ENCODE measurements at regions not wholly inside any gene's neighbourhood (a gene's known extent, or its start where the extent isn't known, plus 50 kb on each side); places are given as distances from the start of the nearest gene placed in this dataset.
A peak's percentile ranks its signal among the peaks of the same experiment; 100 is the strongest.

- Mint-ChIP-seq H3K4me3 (no peak overlapping the region), H3K27me3 (ENCODE audit: low read depth in 3 of 3) (peaks cover 0 to 6% (median 0%) of the 10 kb centered on the region in 3 donors), H3K27ac (peak overlapping the region in 1 of 7 donors; percentile 13), H3K4me1 (peaks cover 10% of the 10 kb centered on the region), H3K36me3 (no peaks in the 10 kb centered on the region), H3K9me3 (no peaks in the 10 kb centered on the region)
- Histone ChIP-seq H3K4me1 (ENCODE audit: control insufficient read depth in 1 of 2, insufficient read depth in 2 of 2, low read length in 2 of 2) (peaks cover 7 to 8% of the 10 kb centered on the region in 2 donors), H3K9me3 (replicated peaks in 1 of 2; ENCODE audit: control insufficient read depth in 1 of 2, insufficient read depth in 1 of 2, low read length in 2 of 2) (no peaks in the 10 kb centered on the region), H3K9ac (ENCODE audit: insufficient read depth, low read length, poor library complexity, severe bottlenecking) (no peak overlapping the region), H3K79me2 (ENCODE audit: insufficient read depth, low read length) (no peaks in the 10 kb centered on the region), H3K27me3 (ENCODE audit: control insufficient read depth in 2 of 2, insufficient read depth in 2 of 2, low read length in 2 of 2) (no peaks in the 10 kb centered on the region), H3K4me3 (replicated peaks in 1 of 3; ENCODE audit: low read depth in 2 of 3, low read length in 3 of 3) (no peak overlapping the region), H4K20me1 (ENCODE audit: insufficient read depth, low read length) (no peaks in the 10 kb centered on the region), H2AFZ (ENCODE audit: insufficient read depth, low read depth, low read length, poor library complexity, severe bottlenecking) (no peak overlapping the region), H3K27ac (ENCODE audit: low read depth in 1 of 2, low read length in 2 of 2) (no peak overlapping the region), H3K36me3 (replicated peaks in 1 of 2; ENCODE audit: control insufficient read depth in 1 of 2, insufficient read depth in 2 of 2, low read length in 2 of 2) (no peaks in the 10 kb centered on the region), H3K4me2 (replicated peaks; ENCODE audit: extremely low read depth, low read length, poor library complexity, severe bottlenecking) (no peak overlapping the region)
- no peak for TF ChIP-seq CTCF (IDR thresholded peaks at IDR 0.05)
- no CpG with 5 or more reads among the region's 2 CpGs for WGBS (ENCODE audit: insufficient coverage)
- intact Hi-C loops (cut with micrococcal nuclease) = no loop called here
- DNase-seq = no peak
Observed at GRCh38 chr1:243970077-243970476, 81.0 kb upstream of the ZBTB18 start.

DNA sequence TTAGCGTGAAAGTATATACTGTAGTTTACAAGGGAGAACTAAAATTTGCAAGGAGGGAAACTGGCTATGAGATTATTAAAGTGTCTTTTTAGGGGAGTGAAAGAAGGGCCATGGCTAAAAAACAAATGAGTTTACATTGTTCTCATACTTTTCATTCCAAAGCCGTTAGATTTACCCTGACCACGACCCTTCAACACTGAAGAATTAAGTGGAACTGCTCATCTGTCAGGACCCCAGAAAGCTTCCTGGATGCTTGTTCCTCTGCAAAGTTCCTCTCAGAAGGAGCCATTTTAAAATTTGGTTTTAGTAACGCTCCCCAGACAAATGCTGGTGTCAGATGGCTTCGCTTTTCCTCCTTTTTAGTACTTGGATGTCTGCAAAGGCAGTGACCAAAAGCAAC, 82.7 kb upstream of the ZBTB18 start:
- no peak overlapping the region for H3K4me2 ChIP-seq (replicated peaks; ENCODE audit: extremely low read depth, low read length, poor library complexity, severe bottlenecking)

More for the DNA sequence above, 82.7 kb upstream of the ZBTB18 start:
- Histone ChIP-seq H3K36me3 (replicated peaks in 1 of 2; ENCODE audit: control insufficient read depth in 1 of 2, insufficient read depth in 2 of 2, low read length in 2 of 2) (no peaks in the 10 kb centered on the region), H3K27me3 (ENCODE audit: control insufficient read depth in 2 of 2, insufficient read depth in 2 of 2, low read length in 2 of 2) (no peaks in the 10 kb centered on the region), H3K9me3 (replicated peaks in 1 of 2; ENCODE audit: control insufficient read depth in 1 of 2, insufficient read depth in 1 of 2, low read length in 2 of 2) (no peaks in the 10 kb centered on the region), H3K9ac (ENCODE audit: insufficient read depth, low read length, poor library complexity, severe bottlenecking) (no peak overlapping the region), H4K20me1 (ENCODE audit: insufficient read depth, low read length) (no peaks in the 10 kb centered on the region), H2AFZ (ENCODE audit: insufficient read depth, low read depth, low read length, poor library complexity, severe bottlenecking) (peak overlapping the region; percentile 33), H3K27ac (ENCODE audit: low read depth in 1 of 2, low read length in 2 of 2) (no peak overlapping the region), H3K79me2 (ENCODE audit: insufficient read depth, low read length) (no peaks in the 10 kb centered on the region), H3K4me3 (replicated peaks in 1 of 3; ENCODE audit: low read depth in 2 of 3, low read length in 3 of 3) (no peak overlapping the region), H3K4me1 (ENCODE audit: control insufficient read depth in 1 of 2, insufficient read depth in 2 of 2, low read length in 2 of 2) (peaks cover 20 to 23% of the 10 kb centered on the region in 2 donors)
- Mint-ChIP-seq H3K27ac (no peak overlapping the region), H3K4me1 (peaks cover 23% of the 10 kb centered on the region), H3K4me3 (no peak overlapping the region), H3K9me3 (no peaks in the 10 kb centered on the region), H3K36me3 (no peaks in the 10 kb centered on the region), H3K27me3 (ENCODE audit: low read depth in 3 of 3) (peaks cover 0 to 3% (median 1%) of the 10 kb centered on the region in 3 donors)
- WGBS (ENCODE audit: insufficient coverage) = 33% methylated on average over 4 of the region's 5 CpGs
- intact Hi-C loops (cut with micrococcal nuclease) = loop anchor here in 1 of 2 donors (5.0 kb wide), 1 partner anchor 84 kb away; the partner anchor contains the start of gene ZBTB18
- DNase-seq = no peak
- no peak for TF ChIP-seq CTCF (IDR thresholded peaks at IDR 0.05)

All from CD14-positive monocyte (primary cell).